Mesodermal cell (in vitro differentiated cells): ENCODE measurements at regions not wholly inside any gene's neighbourhood (a gene's known extent, or its start where the extent isn't known, plus 50 kb on each side); places are given as distances from the start of the nearest gene placed in this dataset.
"Not testable (repeated sequence)": the region's sequence is repeated elsewhere in the genome, so short reads cannot be mapped to it uniquely, and the experiment has no call there.

Experiments used
- H3K27ac ChIP-seq: 2 replicates; pipeline ENCODE4 v1.7.0; 2013; ENCODE audit warnings: mild to moderate bottlenecking, low read depth, low read length, moderate library complexity; ENCODE audit not compliant: severe bottlenecking
- H3K36me3 ChIP-seq: 2 replicates; pipeline ENCODE4 v1.7.1; 2013; ENCODE audit warnings: mild to moderate bottlenecking, low read length, moderate library complexity; ENCODE audit not compliant: control insufficient read depth, insufficient read depth
- H3K4me1 ChIP-seq: one replicate; pipeline ENCODE4 v1.7.1; 2013; ENCODE audit warnings: mild to moderate bottlenecking, low read length; ENCODE audit not compliant: insufficient read depth, control insufficient read depth, poor library complexity, severe bottlenecking
- H3K4me3 ChIP-seq: 2 replicates; pipeline ENCODE4 v1.7.0; 2013; ENCODE audit warnings: low read length, control low read depth, mild to moderate bottlenecking; ENCODE audit not compliant: insufficient read depth, poor library complexity, severe bottlenecking; ENCODE audit errors: extremely low read depth
- H3K9me3 ChIP-seq: 2 replicates; pipeline ENCODE4 v1.7.1; 2013; ENCODE audit warnings: mild to moderate bottlenecking, low read length, moderate library complexity; ENCODE audit not compliant: control insufficient read depth
- WGBS, 2 experiments: methylation state at CpG; one replicate each; pipeline ENCODE4 v1.1.5; 2013; ENCODE audit warnings: missing lambda C conversion rate in 2 of 2; ENCODE audit not compliant: insufficient coverage in 2 of 2; 5-methylcytosine and 5-hydroxymethylcytosine counted together

GRCh38 chr5:25662610-25663009, 1017.8 kb upstream of the CDH10 start:
- Histone ChIP-seq H3K36me3 (no peaks in the 10 kb centered on the region), H3K27ac (no peak overlapping the region), H3K4me1 (no peaks in the 10 kb centered on the region), H3K9me3 (peaks cover 11% of the 10 kb centered on the region), H3K4me3 (no peak overlapping the region)
- WGBS, 2 experiments: 100% methylated on average over 1 of the region's 2 CpGs; no CpG with 5 or more reads in 1 of the 2 experiments

- 85 to 100% methylated on average over 4 of the region's 7 CpGs for WGBS, 2 experiments
- H3K27ac ChIP-seq, H3K36me3 ChIP-seq, H3K9me3 ChIP-seq, H3K4me1 ChIP-seq, H3K4me3 ChIP-seq: not testable (repeated sequence)
These were observed 1005.5 kb upstream of the CDH10 start for GRCh38 chr5:25650316-25650715.

- Histone ChIP-seq H3K4me1 (no peaks in the 10 kb centered on the region), H3K27ac (no peak overlapping the region), H3K36me3 (no peaks in the 10 kb centered on the region), H3K4me3 (no peak overlapping the region), H3K9me3 (no peaks in the 10 kb centered on the region)
- 92 to 98% methylated on average over 10 to 14 of the region's 16 CpGs for WGBS, 2 experiments
These were observed 1005.0 kb upstream of the CDH10 start for GRCh38 chr5:25649628-25650265.

- Histone ChIP-seq H3K4me1 (no peaks in the 10 kb centered on the region), H3K9me3 (no peaks in the 10 kb centered on the region), H3K36me3 (no peaks in the 10 kb centered on the region), H3K27ac (no peak overlapping the region), H3K4me3 (no peak overlapping the region)
- 60 to 94% methylated on average over 1 to 2 of the region's 3 CpGs for WGBS, 2 experiments
These were observed 1001.9 kb upstream of the CDH10 start for GRCh38 chr5:25646421-25647341.

GRCh38 chr5:25641124-25641523, 996.3 kb upstream of the CDH10 start:
- Histone ChIP-seq H3K36me3 (no peaks in the 10 kb centered on the region), H3K9me3 (no peaks in the 10 kb centered on the region), H3K27ac (no peak overlapping the region), H3K4me3 (no peak overlapping the region), H3K4me1 (no peaks in the 10 kb centered on the region)
- no CpG with 5 or more reads among the region's 2 CpGs for WGBS, 2 experiments

GRCh38 chr5:25619273-25619672, 974.5 kb upstream of the CDH10 start:
- no peak overlapping the region for H3K4me3 ChIP-seq
- H3K27ac ChIP-seq: no peak overlapping the region
- no peaks in the 10 kb centered on the region for H3K36me3 ChIP-seq
- H3K9me3 ChIP-seq: no peaks in the 10 kb centered on the region
- H3K4me1 ChIP-seq: no peaks in the 10 kb centered on the region

- Histone ChIP-seq H3K4me1 (no peaks in the 10 kb centered on the region), H3K4me3 (no peak overlapping the region), H3K36me3 (no peaks in the 10 kb centered on the region), H3K9me3 (no peaks in the 10 kb centered on the region), H3K27ac (no peak overlapping the region)
- WGBS, 2 experiments: 57 to 84% methylated on average over 1 to 2 of the region's 2 CpGs
These were observed 974.0 kb upstream of the CDH10 start for GRCh38 chr5:25618821-25619220.

- no peaks in the 10 kb centered on the region for H3K9me3 ChIP-seq
- 94 to 96% methylated on average over 16 to 19 of the region's 22 CpGs for WGBS, 2 experiments
These were observed 969.7 kb upstream of the CDH10 start for GRCh38 chr5:25614466-25614865.

GRCh38 chr5:25604681-25605080, 959.9 kb upstream of the CDH10 start:
- no CpG with 5 or more reads among the region's 1 CpG for WGBS, 2 experiments
- no peaks in the 10 kb centered on the region for H3K36me3 ChIP-seq
- no peak overlapping the region for H3K27ac ChIP-seq

More at GRCh38 chr5:25614466-25614865, 969.7 kb upstream of the CDH10 start:
- Histone ChIP-seq H3K4me1 (no peaks in the 10 kb centered on the region), H3K4me3 (no peak overlapping the region), H3K27ac (no peak overlapping the region), H3K36me3 (no peaks in the 10 kb centered on the region)

GRCh38 chr5:25579111-25579510, 934.3 kb upstream of the CDH10 start:
- Histone ChIP-seq H3K36me3 (no peaks in the 10 kb centered on the region), H3K9me3 (peaks cover 4% of the 10 kb centered on the region), H3K4me3 (no peak overlapping the region), H3K27ac (no peak overlapping the region), H3K4me1 (no peaks in the 10 kb centered on the region)
- WGBS, 2 experiments: no CpG with 5 or more reads among the region's 1 CpG

More at GRCh38 chr5:25604681-25605080, 959.9 kb upstream of the CDH10 start:
- Histone ChIP-seq H3K4me3 (no peak overlapping the region), H3K9me3 (no peaks in the 10 kb centered on the region), H3K4me1 (no peaks in the 10 kb centered on the region)

GRCh38 chr5:25573691-25574090, 928.9 kb upstream of the CDH10 start:
- Histone ChIP-seq H3K4me1 (no peaks in the 10 kb centered on the region), H3K4me3 (no peak overlapping the region), H3K9me3 (no peaks in the 10 kb centered on the region), H3K27ac (no peak overlapping the region), H3K36me3 (no peaks in the 10 kb centered on the region)
- WGBS, 2 experiments: no CpG with 5 or more reads among the region's 2 CpGs
